ENCODE measurements at regions not wholly inside any gene's neighbourhood (a gene's known extent, or its start where the extent isn't known, plus 50 kb on each side); places are given as distances from the start of the nearest gene placed in this dataset.

DNA sequence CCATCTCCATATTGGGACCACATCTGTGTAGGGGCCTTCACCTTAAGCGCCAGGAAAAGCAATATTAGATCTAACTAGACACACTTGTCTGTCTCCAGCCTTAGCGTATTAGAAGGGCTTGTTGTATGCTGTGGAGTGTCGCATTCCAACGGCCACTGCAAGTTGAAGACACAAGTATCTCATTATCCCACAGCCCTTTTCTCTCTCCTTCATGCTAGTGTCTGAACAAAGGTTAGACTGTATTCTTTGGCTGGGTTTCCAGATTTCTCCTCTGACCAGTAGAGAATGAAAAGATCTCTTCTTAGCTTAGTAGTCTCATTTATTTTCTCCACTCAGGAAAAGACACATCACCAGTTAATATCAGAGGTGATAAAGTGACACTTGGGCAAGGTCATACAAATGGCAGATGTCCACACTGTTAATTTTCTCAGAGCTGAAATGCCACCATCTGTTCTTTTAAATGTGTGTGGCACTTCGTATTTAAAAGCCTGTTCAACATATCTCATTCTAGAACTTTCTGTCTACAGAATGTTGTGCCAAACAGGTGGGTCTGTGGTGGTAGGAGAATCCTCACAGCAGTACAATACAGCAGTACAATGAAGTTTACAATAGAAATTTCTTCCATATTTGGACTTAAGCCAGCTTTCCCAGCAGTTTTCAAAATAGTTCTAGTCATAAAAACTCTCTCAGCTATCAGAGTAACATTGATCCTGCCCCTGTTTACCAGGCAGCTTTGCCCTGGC, 94.0 kb upstream of the ITGA6 start:
- TF ChIP-seq, protein P1, sequence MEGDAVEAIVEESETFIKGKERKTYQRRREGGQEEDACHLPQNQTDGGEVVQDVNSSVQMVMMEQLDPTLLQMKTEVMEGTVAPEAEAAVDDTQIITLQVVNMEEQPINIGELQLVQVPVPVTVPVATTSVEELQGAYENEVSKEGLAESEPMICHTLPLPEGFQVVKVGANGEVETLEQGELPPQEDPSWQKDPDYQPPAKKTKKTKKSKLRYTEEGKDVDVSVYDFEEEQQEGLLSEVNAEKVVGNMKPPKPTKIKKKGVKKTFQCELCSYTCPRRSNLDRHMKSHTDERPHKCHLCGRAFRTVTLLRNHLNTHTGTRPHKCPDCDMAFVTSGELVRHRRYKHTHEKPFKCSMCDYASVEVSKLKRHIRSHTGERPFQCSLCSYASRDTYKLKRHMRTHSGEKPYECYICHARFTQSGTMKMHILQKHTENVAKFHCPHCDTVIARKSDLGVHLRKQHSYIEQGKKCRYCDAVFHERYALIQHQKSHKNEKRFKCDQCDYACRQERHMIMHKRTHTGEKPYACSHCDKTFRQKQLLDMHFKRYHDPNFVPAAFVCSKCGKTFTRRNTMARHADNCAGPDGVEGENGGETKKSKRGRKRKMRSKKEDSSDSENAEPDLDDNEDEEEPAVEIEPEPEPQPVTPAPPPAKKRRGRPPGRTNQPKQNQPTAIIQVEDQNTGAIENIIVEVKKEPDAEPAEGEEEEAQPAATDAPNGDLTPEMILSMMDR (IDR thresholded peaks at IDR 0.05; ENCODE audit: unreplicated experiment): no peak
- no peak overlapping the region for H3K4me3 Mint-ChIP-seq (ENCODE audit: unreplicated experiment)
- H3K27me3 Mint-ChIP-seq (ENCODE audit: insufficient read depth, unreplicated experiment): no peaks in the 10 kb centered on the region
- no peaks in the 10 kb centered on the region for H3K9me3 Mint-ChIP-seq (ENCODE audit: unreplicated experiment)
- CTCF ChIA-PET: no interaction called here
- H3K4me1 Mint-ChIP-seq (ENCODE audit: insufficient read depth, unreplicated experiment): no peaks in the 10 kb centered on the region
- POLR2A ChIA-PET: interaction anchor here (0.6 kb wide), 1 partner anchor 67 kb away, joined by 3 read pairs; no protein-coding TSS in a partner anchor
- BruUV-seq (replicated peaks): no TSS peak
- DNase-seq (ENCODE audit: unreplicated experiment): no peak
- no peaks in the 10 kb centered on the region for H3K36me3 Mint-ChIP-seq (ENCODE audit: insufficient read depth, unreplicated experiment)
- no peak overlapping the region for H3K27ac Mint-ChIP-seq (ENCODE audit: low read depth, unreplicated experiment)
- intact Hi-C loops (cut with micrococcal nuclease): no loop called here

DNA sequence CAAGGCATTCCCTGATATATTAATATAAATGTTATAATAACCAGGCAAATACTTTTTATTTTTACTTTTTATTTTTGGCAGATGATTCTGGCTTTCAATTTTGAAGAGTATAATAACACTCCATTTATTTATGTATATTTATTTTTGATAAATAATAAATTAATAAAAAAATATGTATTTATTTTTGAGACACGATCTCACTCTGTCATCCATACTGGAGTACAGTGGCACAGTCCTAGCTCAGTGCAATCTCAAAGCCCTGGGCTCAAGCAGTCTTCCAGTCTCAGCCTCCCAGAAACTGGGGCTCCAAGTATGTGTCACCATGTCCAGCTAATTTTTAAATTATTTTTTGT, 93.4 kb upstream of the ITGA6 start:
- H3K36me3 Mint-ChIP-seq (ENCODE audit: insufficient read depth, unreplicated experiment): no peaks in the 10 kb centered on the region
- TF ChIP-seq, protein P1 (IDR thresholded peaks at IDR 0.05; ENCODE audit: unreplicated experiment): no peak
- ChIA-PET POLR2A (interaction anchor here (0.6 kb wide), 1 partner anchor 67 kb away, joined by 3 read pairs; no protein-coding TSS in a partner anchor), CTCF (no interaction called here)
- DNase-seq (ENCODE audit: unreplicated experiment): no peak
- no peak overlapping the region for H3K27ac Mint-ChIP-seq (ENCODE audit: low read depth, unreplicated experiment)
- BruUV-seq (replicated peaks): no TSS peak
- no peaks in the 10 kb centered on the region for H3K9me3 Mint-ChIP-seq (ENCODE audit: unreplicated experiment)
- no peaks in the 10 kb centered on the region for H3K27me3 Mint-ChIP-seq (ENCODE audit: insufficient read depth, unreplicated experiment)
- no peak overlapping the region for H3K4me3 Mint-ChIP-seq (ENCODE audit: unreplicated experiment)
- H3K4me1 Mint-ChIP-seq (ENCODE audit: insufficient read depth, unreplicated experiment): peaks cover 2% of the 10 kb centered on the region
- intact Hi-C loops (cut with micrococcal nuclease): no loop called here

DNA sequence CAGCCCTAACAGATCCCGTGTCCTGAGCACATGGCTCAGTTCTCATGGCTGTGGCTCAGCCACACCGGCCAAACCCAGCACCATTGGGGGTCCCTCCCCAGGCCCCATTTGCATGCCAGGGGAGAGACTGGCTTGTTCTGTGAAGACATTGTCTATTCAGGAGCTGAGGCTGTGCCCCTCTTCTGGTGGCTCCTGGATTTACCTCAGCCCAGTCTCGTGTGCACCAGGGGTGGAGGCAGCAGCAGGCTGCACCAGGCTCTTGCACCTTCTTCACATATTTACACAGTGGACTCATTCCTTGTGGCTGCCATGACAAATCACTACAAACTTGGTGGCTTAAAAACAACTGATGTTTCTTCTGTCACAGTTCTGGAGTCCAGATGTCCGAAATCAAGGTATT, 92.4 kb upstream of the ITGA6 start:
- CTCF ChIA-PET: interaction anchor here (0.6 kb wide), 1 partner anchor 38 kb away, joined by 3 read pairs; no protein-coding TSS in a partner anchor

DNA sequence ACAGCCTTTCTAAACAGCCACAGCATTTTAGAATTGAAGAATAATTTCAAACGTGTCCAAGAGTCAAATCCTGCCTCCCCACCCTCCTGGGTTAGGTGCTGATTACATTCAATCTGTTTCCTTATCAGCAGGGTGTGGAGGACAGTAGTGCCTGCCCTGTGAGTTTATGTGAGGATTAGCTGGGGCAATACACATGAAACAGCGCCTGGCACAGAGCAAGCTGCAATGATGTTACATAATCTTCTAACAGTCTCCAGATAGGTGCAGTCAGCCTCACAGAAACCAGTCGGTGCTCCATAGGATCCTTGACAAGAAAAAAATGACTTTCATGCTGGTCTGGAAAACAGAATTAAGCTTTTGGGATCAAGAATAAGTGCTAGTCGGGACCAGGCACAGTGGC, 91.7 kb upstream of the ITGA6 start:
- TF ChIP-seq, protein P1 (IDR thresholded peaks at IDR 0.05; ENCODE audit: unreplicated experiment): no peak
- intact Hi-C loops (cut with micrococcal nuclease): no loop called here
- no TSS peak for BruUV-seq (replicated peaks)
- ChIA-PET POLR2A (no interaction called here), CTCF (interaction anchor here (0.6 kb wide), 2 partner anchors 39 to 1307 kb away, joined by 3 read pairs; no protein-coding TSS in a partner anchor)
- DNase-seq (ENCODE audit: unreplicated experiment): no peak
- Mint-ChIP-seq H3K4me3 (ENCODE audit: unreplicated experiment) (no peak overlapping the region), H3K4me1 (ENCODE audit: insufficient read depth, unreplicated experiment) (peaks cover 19% of the 10 kb centered on the region), H3K36me3 (ENCODE audit: insufficient read depth, unreplicated experiment) (no peaks in the 10 kb centered on the region), H3K9me3 (ENCODE audit: unreplicated experiment) (no peaks in the 10 kb centered on the region), H3K27ac (ENCODE audit: low read depth, unreplicated experiment) (no peak overlapping the region), H3K27me3 (ENCODE audit: insufficient read depth, unreplicated experiment) (no peaks in the 10 kb centered on the region)

More for the DNA sequence above, 92.4 kb upstream of the ITGA6 start:
- Mint-ChIP-seq H3K4me1 (ENCODE audit: insufficient read depth, unreplicated experiment) (peaks cover 12% of the 10 kb centered on the region), H3K36me3 (ENCODE audit: insufficient read depth, unreplicated experiment) (no peaks in the 10 kb centered on the region), H3K27ac (ENCODE audit: low read depth, unreplicated experiment) (no peak overlapping the region), H3K9me3 (ENCODE audit: unreplicated experiment) (no peaks in the 10 kb centered on the region), H3K27me3 (ENCODE audit: insufficient read depth, unreplicated experiment) (no peaks in the 10 kb centered on the region), H3K4me3 (ENCODE audit: unreplicated experiment) (no peak overlapping the region)
- DNase-seq (ENCODE audit: unreplicated experiment): no peak
- intact Hi-C loops (cut with micrococcal nuclease): no loop called here
- POLR2A ChIA-PET: no interaction called here
- TF ChIP-seq, protein P1 (IDR thresholded peaks at IDR 0.05; ENCODE audit: unreplicated experiment): no peak
- BruUV-seq (replicated peaks): no TSS peak

Measured in MCF 10A (cell line).